ENCODE measurements at regions not wholly inside any gene's neighbourhood (a gene's known extent, or its start where the extent isn't known, plus 50 kb on each side); places are given as distances from the start of the nearest gene placed in this dataset.
"Not testable (repeated sequence)": the region's sequence is repeated elsewhere in the genome, so short reads cannot be mapped to it uniquely, and the experiment has no call there.

DNA sequence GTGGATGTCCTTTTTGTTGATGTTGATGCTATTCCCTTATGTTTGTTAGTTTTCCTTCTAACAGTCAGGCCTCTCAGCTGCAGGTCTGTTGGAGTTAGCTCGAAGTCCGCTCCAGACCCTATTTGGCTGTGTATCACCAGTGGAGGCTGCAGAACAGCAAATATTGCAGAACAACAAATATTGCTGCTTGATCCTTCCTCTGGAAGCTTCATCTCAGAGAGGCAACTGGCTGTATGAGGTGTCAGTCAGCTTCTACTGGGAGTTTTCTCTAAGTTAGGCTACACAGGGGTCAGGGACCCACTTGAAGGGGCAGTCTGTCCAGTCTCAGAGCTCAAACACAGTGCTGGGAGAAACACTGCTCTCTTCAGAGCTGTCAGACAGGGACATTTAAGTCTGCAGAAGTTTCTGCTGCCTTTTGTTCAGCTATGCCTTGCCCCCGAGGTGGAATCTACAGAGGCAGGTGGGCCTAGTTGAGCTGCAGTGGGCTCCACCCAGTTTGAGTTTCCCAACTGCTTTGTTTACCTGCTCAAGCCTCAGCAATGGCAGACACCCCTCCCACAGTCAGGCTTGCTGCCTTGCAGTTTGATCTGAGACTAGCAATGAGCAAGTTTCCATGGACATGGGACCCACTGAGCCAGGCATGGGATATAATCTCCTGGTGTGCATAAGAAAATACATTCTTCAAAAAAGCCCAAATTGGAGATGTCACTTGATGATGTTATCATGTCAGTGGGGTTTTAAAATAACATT, 99.5 kb downstream of the KDM5D start:
- no peak for DNase-seq

DNA sequence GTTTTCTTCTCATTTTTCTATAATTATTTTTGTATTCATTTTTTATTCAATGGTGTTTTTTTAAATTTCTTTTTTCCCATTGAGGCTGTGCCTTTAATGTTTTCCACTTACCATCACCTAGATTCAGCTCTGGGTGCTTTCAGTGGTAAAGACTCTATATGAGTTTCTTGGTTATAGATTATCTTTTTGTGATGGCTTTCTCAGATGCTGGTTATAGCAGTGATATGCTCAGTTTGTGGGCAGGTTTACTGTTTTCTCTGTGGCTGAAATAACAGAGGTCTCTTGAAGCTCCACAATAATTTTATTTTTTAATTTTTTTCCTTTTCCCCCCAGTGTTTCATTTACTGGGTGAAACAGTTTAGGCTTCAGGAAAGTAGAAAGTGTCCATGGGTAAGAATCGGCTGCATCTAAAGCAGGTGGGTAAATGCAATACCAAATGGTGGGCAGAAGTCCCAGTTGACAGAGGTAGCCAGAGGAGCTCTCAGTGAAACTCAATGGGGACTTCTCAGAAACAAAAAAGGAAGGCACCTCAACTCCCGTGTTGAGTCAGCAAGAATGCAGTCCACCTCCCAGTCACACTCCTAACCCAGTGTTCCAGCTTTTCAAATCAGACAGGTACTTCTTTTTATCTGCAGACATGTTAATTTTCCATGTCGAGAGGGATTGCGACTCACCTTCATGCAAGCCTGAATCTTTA, 106.7 kb downstream of the KDM5D start:
- DNase-seq: no peak

DNA sequence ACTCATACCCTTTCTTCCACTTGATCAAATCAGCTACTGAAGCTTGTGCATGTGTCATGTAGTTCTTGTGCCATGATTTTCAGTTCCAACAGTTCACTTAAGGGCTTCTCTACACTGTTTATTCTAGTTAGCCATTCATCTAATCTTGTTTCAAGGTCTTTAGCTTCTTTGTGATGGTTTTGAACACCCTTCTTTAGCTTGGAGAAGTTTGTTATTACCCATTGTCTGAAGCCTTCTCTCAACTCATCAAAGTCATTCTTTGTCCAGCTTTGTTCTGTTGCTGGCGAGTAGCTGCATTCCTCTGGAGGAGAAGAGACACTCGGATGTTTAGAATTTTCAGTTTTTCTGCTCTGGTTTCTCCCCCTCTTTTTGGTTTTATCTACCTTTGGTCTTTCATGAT, 115.6 kb downstream of the KDM5D start:
- DNase-seq: no peak

DNA sequence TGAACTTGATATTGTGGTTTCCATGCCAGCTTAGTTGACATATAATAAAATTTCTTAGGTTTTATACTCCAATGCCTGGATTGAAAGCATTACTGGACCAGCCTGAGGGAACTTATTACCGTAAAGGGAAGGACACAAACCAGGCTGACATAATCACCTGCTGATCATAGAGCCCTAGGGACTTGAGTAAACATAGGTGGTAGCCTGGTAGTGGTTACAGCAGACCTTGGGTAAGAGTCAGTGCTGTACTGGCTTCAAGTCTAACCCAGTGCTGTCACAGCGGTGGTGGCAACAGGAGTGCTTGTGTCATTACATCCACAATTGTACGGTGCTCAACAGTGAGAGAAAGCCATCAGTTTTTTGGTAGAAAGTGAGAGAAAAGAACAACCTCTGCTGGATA, 122.1 kb downstream of the KDM5D start:
- no peak for DNase-seq

DNA sequence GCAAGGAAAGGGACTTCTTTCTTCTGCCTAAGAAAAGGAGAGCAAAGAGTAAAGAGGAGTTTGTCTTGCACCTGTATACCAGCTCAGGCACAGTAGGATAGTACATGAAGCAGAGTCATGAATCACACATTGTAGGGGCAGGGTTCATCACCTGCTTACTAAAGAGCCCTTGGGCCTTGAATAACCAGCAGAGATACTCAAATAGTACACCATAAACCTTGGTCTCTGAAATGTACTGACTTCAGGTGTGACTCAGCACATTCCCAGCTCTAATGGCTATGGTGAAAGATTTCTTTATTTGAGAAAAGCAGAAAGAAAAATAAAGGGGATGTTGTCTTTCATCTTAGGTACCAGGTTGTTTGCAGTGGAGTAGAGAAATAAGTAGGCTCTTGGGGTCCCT, 122.8 kb downstream of the KDM5D start:
- DNase-seq: no peak

DNA sequence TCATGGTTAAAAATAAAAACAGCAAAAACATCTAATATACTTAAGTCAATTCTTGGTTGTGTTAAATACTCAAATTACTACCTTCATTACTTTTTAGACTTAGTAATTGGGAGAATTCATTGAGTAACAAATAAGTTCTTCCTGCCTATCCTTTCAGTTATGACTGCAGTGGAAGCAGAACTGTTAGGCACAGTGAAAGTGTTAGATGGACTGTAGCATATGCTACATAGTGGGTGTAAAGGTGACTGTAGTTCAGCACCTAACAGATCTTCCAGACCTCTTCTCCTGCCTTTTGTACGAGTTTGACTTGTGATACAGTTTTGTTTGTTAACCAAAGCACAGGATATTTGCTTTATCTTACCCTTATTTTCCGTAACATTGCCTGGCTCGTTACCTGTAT, 143.4 kb downstream of the KDM5D start:
- DNase-seq: no peak

DNA sequence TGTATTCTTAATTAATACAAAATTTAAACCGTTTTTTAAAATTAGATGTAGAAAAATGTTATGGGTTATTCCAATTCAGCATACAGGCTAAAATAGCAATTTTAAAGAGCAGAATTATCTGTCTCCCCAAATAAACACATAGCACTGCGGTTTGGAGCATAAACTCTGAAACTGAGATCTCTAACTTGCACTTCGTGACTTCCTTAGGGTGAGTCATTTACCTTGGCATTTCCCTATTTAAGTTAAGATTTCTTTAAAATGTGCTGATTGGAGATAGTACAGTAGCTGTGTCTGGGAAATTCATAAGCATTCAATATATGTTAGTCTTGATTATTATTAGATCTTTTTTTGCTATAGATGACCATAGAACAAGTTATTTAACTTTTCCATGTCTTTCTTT, 143.8 kb downstream of the KDM5D start:
- no peak for DNase-seq

DNA sequence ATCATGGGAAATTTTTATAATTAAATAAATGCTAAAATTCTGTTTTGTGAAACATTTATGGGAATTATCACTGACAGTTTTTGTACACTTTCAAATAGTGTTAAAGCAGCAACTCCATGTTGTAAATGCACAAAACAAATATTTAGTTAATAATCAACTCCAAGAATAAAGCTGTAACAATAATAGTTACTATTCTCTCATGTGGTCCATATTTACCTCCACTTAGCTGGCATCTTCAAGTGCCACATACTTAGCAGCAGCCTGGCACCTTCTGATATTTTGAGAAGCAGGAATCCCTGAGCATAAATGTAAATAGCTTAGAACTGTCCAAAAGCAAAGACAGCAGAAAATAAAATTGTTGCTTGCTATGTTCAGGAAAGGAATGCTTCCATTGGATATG, 154.3 kb downstream of the KDM5D start:
- no peak for DNase-seq

DNA sequence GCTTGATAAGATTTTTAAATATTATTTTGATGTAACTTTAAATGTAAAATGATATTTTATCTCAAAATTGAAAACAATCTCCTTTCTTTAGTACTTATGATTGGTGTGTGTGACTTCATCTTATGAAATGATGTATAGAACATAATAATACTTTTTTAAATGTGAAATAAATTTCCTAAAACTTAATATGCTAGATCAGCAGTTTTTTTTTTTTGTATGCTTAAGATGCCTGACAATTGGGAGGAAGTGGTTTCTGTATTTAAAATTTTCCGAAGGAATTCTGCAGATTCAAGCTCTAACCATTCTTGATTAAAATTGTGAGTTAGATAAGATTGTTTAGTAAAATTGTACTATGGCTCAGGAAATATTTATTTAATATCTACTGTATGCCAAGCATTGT, 154.9 kb downstream of the KDM5D start:
- DNase-seq: no peak

DNA sequence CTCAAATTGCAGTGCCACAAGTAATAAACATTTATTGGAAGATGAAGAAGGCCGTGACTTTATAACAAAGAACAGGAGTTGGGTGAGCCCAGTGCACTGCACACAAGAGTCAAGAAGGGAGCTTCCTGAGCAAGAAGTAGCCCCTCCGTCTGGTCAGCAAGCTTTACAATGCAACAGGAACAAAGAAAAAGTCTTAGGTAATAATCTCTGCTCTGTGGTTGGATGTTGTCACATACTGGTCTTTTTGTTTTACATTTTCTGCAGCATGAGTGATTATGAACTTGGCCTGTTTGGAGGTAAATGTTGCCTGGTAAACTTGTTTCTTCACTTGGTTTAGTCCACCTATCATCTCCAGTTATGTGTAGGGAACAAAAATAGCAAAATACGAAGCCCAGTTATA, 157.2 kb downstream of the KDM5D start:
- DNase-seq: no peak

DNA sequence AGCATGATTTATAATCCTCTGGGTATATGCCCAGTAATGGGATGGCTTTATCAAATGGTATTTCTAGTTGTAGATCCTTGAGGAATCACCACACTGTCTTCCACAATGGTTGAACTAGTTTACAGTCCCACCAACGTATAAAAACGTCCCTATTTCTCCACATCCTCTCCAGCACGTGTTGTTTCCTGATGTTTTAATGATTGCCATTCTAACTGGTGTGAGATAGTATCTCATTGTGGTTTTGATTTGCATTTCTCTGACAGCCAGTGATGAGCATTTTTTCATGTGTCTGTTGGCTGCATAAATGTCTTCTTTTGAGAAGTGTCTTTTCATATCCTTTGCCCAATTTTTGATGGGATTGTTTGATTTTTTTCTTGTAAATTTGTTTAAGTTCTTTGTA, 163.5 kb downstream of the KDM5D start:
- DNase-seq: not testable (repeated sequence)

DNA sequence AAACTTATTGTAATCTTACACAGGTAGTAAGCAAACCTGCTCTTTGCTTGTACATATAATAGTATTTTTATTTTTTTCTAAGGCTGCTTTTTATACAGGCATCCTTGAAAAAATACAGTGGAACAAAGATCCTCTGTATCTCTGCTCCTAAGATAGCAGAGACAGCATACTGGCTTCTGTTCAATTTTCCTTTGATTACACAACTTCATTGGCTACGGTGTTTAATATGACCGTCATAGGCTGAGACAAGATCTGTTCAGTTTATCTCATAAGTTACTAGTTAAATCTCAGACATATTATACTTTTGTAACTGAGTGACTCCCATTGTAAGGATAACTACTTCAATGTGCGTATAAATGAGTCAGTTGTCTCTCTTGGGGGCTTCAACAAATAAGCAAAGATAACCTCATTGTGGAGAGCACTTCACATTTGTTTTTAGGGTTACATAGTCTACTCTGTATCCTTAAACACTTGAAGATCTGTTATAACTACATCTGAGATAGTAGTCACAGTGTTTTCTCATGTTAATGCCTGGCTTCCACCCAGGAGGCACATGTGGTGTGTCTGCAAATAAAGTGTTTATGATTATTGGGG, 166.1 kb downstream of the KDM5D start:
- no peak for DNase-seq

DNA sequence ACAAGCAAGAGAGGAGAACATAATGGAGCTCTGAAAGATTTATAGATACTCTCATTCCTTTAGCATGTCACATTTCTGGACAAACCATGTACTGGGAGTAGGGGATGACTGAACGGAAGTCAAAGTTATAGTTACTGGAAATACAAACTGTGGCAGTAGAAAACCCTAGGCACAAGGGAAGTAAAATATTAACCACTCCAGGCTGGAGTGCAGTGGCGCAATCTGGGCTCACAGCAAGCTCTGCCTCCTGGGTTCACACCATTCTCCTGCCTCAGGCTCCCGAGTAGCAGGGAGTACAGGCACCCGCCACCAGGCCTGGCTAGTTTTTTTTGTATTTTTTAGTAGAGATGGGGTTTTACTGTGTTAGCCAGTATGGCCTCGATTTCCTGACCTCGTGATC, 167.3 kb downstream of the KDM5D start:
- no peak for DNase-seq

DNA sequence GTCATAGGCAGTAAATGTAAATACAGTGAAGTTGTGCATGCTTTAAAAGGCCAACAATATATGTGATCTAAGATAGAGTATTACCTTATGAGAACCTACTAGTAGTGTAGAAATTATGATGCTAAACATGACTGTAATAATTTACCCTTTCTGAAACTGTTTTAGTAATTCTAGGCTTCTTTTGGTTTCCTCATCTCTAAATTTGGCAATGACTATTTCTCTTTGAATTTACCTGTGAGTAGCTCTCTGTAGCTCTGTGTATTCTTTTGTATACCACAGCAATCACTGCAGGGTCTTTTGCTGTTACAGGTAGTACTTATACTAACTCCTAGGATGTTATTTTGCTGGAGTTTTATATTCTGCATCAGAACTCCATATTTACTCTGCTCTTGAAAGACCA, 169.6 kb downstream of the KDM5D start:
- no peak for DNase-seq

DNA sequence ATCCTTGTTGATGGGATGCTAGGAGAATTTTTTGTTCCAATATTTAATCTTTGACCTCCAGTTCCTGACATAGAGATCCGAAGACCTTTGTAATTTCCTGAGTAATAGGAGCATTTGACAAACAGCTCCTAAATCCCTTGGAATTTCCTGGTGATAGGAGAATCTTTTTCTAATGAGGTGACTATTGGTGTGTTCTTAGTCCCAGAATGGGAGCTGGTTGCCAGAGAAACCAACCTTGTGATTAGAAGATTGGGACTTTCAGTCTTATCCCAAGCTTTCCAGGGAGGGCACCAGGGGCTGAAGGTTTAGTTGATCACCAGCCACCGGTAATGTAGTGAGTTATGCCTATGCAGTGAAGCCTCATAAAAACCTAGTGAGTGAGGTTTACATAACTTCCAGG, 170.9 kb downstream of the KDM5D start:
- DNase-seq: no peak

DNA sequence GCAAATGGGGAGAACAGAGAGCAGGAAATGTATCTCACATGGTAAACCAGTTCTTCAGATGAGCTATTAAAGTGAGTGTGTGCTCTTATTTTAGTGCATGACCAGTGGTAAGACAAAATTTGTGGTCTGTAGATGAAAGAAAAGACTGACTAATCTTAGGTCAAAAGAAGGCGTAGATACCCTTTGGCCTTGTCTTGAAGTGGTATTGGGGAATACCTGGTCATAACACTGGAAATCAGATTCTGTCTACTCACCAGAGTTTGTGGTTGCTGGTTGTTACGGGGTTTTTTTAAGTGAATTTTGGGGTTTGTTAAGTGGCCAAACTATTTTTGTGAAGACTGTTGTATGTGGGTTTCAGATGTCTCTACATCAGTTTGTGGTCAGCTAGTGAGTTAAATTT, 173.5 kb downstream of the KDM5D start:
- no peak for DNase-seq

DNA sequence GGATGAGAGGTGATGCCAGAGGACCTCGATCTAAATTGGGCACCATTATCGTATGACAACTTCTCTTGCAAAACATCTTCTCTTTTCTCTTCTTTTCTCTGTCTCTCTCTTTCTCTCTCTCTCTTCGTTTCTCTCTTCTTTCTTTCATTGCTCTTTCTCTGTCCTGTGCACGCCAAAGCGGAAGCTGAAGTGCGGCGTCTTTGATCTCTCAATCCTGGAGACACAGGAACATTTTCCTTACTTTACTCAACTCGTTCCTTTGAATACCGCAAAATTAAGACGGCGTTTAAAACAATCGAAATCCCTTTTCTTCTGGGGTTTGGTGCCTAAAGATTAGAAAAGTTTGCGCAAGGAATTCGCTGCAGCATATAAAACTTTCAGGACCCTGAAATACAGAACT, 176.6 kb downstream of the KDM5D start:
- DNase-seq: no peak

DNA sequence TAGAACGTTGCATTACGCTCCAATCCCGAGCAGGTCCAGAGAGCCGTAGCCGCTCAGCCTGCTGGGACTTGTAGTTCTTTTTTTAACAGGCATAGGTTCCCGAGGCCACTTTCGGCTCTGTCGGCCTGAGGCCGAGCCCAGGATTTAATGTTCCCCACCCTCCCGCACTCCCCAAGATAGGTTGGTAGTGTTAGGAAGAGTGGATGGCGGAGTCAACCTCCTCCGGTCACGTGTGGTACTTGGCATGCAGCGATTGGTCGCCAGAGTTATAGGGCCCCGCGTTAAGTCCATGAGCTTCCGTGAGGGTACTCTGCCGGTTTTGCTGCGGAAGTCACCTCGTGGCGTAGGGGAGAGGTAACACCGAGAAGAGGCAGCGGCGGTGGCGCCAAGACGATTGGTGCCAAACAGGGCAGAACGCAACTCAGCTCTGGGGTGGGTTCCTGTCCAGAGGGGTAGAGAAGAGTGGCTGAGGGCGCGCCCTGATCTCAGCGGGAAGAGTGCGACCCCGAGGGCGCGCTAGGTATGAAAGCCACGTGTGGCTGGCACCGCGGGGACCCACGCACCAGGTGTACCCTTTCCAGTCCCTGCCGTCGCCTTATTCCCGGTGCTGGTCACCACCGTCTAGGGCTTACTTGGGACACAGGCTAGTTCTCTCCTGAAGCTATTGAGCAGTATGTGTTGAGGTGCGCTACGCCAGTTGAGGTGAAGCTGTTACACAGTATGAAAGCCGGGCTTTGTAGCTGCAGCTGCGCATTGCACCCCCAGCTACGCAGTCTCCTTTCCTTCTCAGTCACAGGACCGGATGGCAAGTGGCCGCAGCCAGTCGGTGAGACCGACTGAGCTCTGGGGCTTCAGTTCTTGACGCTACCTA, 177.2 kb downstream of the KDM5D start:
- peak in 1 of 2 experiments; percentile 77 for DNase-seq

DNA sequence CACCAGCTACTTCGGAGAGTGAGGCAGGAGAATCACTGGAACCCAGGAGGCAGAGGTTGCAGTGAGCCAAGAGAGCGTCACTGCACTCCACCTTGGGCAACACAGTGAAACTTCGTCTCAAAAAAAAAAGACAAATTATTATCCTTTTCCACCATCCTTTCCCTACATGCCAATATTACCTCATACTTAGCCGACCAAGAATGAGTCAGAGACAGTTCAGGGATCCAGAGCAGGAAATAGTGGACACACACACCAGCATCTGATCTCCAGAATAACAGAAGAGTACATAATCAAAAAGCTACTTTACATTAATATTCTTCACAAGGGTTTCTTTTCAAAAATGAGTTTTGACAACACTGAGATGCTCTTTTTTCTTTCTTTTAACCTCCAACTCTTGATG, 185.4 kb downstream of the KDM5D start:
- no peak for DNase-seq

DNA sequence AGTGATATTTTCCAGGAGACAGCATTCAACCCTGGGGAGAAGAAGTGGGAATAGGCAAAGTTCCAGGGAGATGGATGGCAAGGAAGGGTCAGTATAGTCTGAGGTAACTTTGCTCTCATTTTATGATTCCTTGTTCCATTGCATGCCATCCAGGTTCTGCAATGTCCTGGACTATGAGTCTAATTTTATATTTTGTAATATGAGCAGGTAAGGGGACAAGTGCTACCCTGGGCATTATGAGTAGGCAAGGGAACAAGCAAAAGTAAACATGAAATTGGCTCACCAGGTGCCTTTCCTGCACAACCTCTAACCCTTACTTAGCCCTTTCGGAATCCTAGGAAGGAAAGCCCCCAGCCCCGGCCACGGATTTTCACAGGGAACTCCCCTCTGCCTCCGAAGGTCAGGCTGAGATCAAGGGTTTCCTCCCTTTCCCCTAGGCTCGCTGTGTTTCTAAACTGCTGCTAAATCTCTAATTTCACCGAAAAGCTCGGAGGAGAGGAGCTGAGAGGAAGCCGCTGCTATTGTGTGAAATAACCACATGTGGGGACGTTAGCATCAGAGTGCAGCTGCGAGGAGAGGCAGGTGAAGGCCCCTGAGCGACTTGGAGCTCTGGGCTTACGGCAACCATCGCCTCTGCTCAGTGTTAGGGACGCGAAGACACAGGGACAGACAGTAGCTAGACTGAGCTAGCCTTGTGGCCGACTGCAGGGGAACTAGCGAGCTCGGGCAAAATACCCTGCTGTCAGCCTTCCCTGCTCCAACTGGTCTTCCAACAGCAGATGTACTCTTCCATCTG, 194.7 kb downstream of the KDM5D start:
- no peak for DNase-seq

DNA sequence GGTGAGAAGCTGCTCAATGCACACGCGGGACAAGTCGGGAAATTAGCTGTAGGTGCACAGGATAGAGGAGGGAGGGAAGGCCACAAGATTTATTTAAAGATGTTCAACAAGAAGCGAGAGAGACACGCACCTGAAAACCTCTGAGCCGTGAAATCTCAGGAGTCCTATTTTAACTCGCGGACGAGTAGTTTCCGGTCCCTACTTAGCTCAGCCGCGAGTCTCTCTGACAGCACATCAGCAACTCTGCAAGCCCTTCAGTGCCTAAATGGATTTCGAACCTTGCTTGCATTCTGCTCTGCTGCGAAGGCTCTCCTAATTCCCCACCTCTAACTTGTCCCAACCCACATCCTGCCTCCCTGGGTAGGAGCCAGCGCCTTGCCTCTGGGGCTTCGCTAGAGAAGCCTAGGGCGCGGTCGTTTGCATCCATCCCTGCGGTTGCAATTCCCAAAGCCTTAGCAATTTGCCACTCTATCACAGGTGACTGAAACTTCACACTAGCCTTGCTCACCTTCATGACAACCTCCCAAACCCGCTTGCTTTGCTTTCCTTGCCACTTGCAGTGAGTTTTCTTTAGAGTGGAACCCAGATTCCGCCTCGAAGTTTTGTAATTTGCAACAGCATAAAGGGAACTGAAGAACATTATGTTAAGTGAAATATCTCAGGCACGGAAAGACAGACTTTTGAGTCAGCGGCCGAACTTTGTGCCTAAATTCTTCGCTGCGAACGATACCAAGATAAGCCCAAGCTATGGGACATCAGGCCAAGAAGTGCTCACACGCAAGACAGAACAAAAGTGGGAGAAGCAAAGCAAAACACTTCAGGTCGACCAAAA, 202.8 kb downstream of the KDM5D start:
- no peak for DNase-seq

DNA sequence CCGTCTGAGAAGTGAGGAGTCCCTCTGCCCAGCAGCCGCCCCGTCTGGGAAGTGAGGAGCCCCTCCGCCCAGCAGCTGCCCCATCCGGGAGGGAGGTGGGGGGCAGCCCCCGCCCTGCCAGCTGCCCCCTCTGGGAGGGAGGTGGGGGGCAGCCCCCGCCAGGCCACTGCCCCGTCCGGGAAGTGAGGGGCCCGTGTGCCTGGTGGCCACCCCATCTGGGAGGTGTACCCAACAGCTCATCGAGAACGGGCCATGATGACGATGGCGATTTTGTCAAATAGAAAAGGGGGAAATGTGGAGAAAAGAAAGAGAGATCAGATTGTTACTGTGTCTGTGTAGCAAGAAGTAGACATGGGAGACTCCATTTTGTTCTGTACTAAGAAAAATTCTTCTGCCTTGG, 208.8 kb downstream of the KDM5D start:
- not testable (repeated sequence) for DNase-seq
